Peyer's patch (tissue), 4 donors: ENCODE measurements at regions not wholly inside any gene's neighbourhood (a gene's known extent, or its start where the extent isn't known, plus 50 kb on each side); places are given as distances from the start of the nearest gene placed in this dataset.

ENCODE experiments used
- POLR2A ChIP-seq, 2 donors: fragments of 450-650 bp; IDR thresholded peaks; one replicate each; pipeline ENCODE4 v1.5.1; 2017; ENCODE audit warnings: antibody characterized with exemption in 2 of 2, mild to moderate bottlenecking in 2 of 2, moderate library complexity in 2 of 2
- TF ChIP-seq, protein P1 (sequence below), 6 experiments: fragments of 450-650 bp in 4 of 6; fragments of 200-600 bp in 2 of 6; sonication (generic) in 1 of 6; IDR thresholded peaks; one replicate each; pipeline ENCODE4 v1.5.1; 2017 to 2019; ENCODE audit warnings: antibody characterized with exemption in 6 of 6, mild to moderate bottlenecking in 3 of 6, moderate library complexity in 1 of 6

- TF ChIP-seq, protein P1, sequence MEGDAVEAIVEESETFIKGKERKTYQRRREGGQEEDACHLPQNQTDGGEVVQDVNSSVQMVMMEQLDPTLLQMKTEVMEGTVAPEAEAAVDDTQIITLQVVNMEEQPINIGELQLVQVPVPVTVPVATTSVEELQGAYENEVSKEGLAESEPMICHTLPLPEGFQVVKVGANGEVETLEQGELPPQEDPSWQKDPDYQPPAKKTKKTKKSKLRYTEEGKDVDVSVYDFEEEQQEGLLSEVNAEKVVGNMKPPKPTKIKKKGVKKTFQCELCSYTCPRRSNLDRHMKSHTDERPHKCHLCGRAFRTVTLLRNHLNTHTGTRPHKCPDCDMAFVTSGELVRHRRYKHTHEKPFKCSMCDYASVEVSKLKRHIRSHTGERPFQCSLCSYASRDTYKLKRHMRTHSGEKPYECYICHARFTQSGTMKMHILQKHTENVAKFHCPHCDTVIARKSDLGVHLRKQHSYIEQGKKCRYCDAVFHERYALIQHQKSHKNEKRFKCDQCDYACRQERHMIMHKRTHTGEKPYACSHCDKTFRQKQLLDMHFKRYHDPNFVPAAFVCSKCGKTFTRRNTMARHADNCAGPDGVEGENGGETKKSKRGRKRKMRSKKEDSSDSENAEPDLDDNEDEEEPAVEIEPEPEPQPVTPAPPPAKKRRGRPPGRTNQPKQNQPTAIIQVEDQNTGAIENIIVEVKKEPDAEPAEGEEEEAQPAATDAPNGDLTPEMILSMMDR (IDR thresholded peaks at IDR 0.05), result no peak
- no peak for TF ChIP-seq POLR2A (IDR thresholded peaks at IDR 0.05)
Observed at GRCh38 chr12:25652371-25652770, 99.3 kb upstream of the LMNTD1 start.
